K562 (cell line): ENCODE measurements at regions not wholly inside any gene's neighbourhood (a gene's known extent, or its start where the extent isn't known, plus 50 kb on each side); places are given as distances from the start of the nearest gene placed in this dataset.
A peak's percentile ranks its signal among the peaks of the same experiment; 100 is the strongest.

Experiments used
- FOXO4 ChIP-seq: fragments of 450-650 bp; formaldehyde crosslinking; IDR thresholded peaks from 2 replicates; pipeline ENCODE4 v1.4.0; 2020; ENCODE audit warnings: mild to moderate bottlenecking, moderate library complexity
- HBP1 ChIP-seq: fragments of 450-650 bp; formaldehyde crosslinking; IDR thresholded peaks from 2 replicates; pipeline ENCODE4 v1.4.0; 2022; ENCODE audit warnings: missing genetic modification characterization
- MAFG ChIP-seq: fragments of 450-650 bp; conservative IDR thresholded peaks from 2 replicates; pipeline ENCODE4 v1.6.1; 2016; ENCODE audit warnings: missing genetic modification characterization, missing compliant biosample characterization
- TAF1 ChIP-seq: IDR thresholded peaks from 2 replicates; pipeline ENCODE4 v1.6.1; 2011; ENCODE audit warnings: mild to moderate bottlenecking, low read length, moderate library complexity; ENCODE audit not compliant: insufficient read depth, control insufficient read depth, severe bottlenecking; ENCODE audit errors: extremely low read depth

GRCh38 chr6:105705608-105706007 is 302.7 kb upstream of the PREP start:
- no peak for TF ChIP-seq HBP1 (CRISPR knock-in tag)
- no peak for TF ChIP-seq FOXO4 (CRISPR knock-in tag)
- TF ChIP-seq MAFG (tag) = peak; percentile 18; the same call in 1 of the 2 replicates
- TF ChIP-seq TAF1 = no peak
